Keratinocyte (primary cell): ENCODE measurements at regions not wholly inside any gene's neighbourhood (a gene's known extent, or its start where the extent isn't known, plus 50 kb on each side); places are given as distances from the start of the nearest gene placed in this dataset.

Experiments used
- DNase-seq: peaks from one replicate; pipeline ENCODE4 v3.0.0-alpha.2; 2011; ENCODE audit warnings: low read depth, missing footprints, low spot score
- FAIRE-seq: peaks from 2 replicates; lab custom pipeline; 2011; peaks lifted over from hg19 to GRCh38; lab: Jason Lieb, UNC
- H2AFZ ChIP-seq: 2 replicates; pipeline ENCODE4 v1.6.0; 2012; ENCODE audit warnings: low read length, control low read depth, inconsistent platforms; ENCODE audit not compliant: control insufficient read depth
- H3K27ac ChIP-seq: 2 replicates; pipeline ENCODE4 v1.5.1; 2011; ENCODE audit warnings: low read length; ENCODE audit not compliant: control insufficient read depth, insufficient read depth
- H3K27me3 ChIP-seq: 3 replicates; pipeline ENCODE4 v1.6.0; 2011; ENCODE audit warnings: low read length; ENCODE audit not compliant: control insufficient read depth, insufficient read depth; ENCODE audit errors: extremely low read depth
- H3K36me3 ChIP-seq, 2 experiments: 2 replicates in 1 of 2; 3 replicates in 1 of 2; pipeline ENCODE4 v1.5.1; 2011; ENCODE audit warnings: low read length in 2 of 2, mild to moderate bottlenecking in 1 of 2; ENCODE audit not compliant: control insufficient read depth in 2 of 2, insufficient read depth in 2 of 2; ENCODE audit errors: extremely low read depth in 1 of 2
- H3K4me1 ChIP-seq: 3 replicates; pipeline ENCODE4 v1.5.1; 2011; ENCODE audit warnings: low read length; ENCODE audit not compliant: control insufficient read depth, insufficient read depth; ENCODE audit errors: extremely low read depth
- H3K4me2 ChIP-seq: 3 replicates; pipeline ENCODE4 v1.6.0; 2011; ENCODE audit warnings: low read depth, low read length; ENCODE audit not compliant: control insufficient read depth, insufficient read depth; ENCODE audit errors: extremely low read depth
- H3K4me3 ChIP-seq, 3 experiments: fragments of 200-600 bp in 1 of 3; sonication (generic) in 1 of 3; 2 replicates in 2 of 3; 3 replicates in 1 of 3; pipeline ENCODE4 v1.5.1; 2011 to 2016; ENCODE audit warnings: low read length in 3 of 3, mild to moderate bottlenecking in 3 of 3, control low read depth in 2 of 3, inconsistent platforms in 1 of 3, low read depth in 1 of 3, mixed read lengths in 1 of 3, mixed run types in 1 of 3, moderate library complexity in 1 of 3; ENCODE audit not compliant: control insufficient read depth in 2 of 3, insufficient read depth in 2 of 3; ENCODE audit errors: extremely low read depth in 1 of 3
- H3K79me2 ChIP-seq: 2 replicates; pipeline ENCODE4 v1.6.0; 2012; ENCODE audit warnings: low read length; ENCODE audit not compliant: control insufficient read depth, insufficient read depth
- H3K9ac ChIP-seq: 3 replicates; pipeline ENCODE4 v1.6.0; 2011; ENCODE audit warnings: low read length; ENCODE audit not compliant: control insufficient read depth, insufficient read depth; ENCODE audit errors: extremely low read depth
- H3K9me1 ChIP-seq: 3 replicates; pipeline ENCODE4 v1.6.0; 2011; ENCODE audit warnings: low read length; ENCODE audit not compliant: control insufficient read depth, insufficient read depth; ENCODE audit errors: extremely low read depth
- H3K9me3 ChIP-seq: 2 replicates; pipeline ENCODE4 v1.5.1; 2012; ENCODE audit warnings: low read depth, low read length; ENCODE audit not compliant: control insufficient read depth
- H4K20me1 ChIP-seq: 3 replicates; pipeline ENCODE4 v1.6.0; 2011; ENCODE audit warnings: low read length; ENCODE audit not compliant: control insufficient read depth, insufficient read depth; ENCODE audit errors: extremely low read depth
- EZH2 ChIP-seq: IDR thresholded peaks from one replicate; pipeline ENCODE4 v1.6.1; 2012; ENCODE audit warnings: inconsistent platforms, mild to moderate bottlenecking, low read length, moderate library complexity
- dilution Hi-C: fragments of 300-500 bp; cut with MboI; formaldehyde crosslinking; loops from one replicate; pipeline ENCODE4 v1.7.0; 2020; ENCODE audit warnings: low sequenced_read_pairs; ENCODE audit not compliant: extremely low pct_ligation_motif_present
- TF ChIP-seq, protein P1 (sequence below), 3 experiments: IDR thresholded peaks in 1 of 3; conservative IDR thresholded peaks in 1 of 3; optimal IDR thresholded peaks in 1 of 3; 2 replicates in 2 of 3; 3 replicates in 1 of 3; pipeline versions ENCODE3 to v1.5.1; 2011; ENCODE audit warnings: low read length in 3 of 3, mild to moderate bottlenecking in 3 of 3, moderate library complexity in 2 of 3, control low read depth in 1 of 3, inconsistent platforms in 1 of 3; ENCODE audit not compliant: insufficient read depth in 2 of 3; ENCODE audit errors: extremely low read depth in 1 of 3

GRCh38 chr18:1227025-1227424 is 322.4 kb downstream of the ADCYAP1 start:
- no peak overlapping the region for H3K9ac ChIP-seq
- H3K4me3 ChIP-seq: no peak overlapping the region
- no peaks in the 10 kb centered on the region for H3K27me3 ChIP-seq
- H3K9me1 ChIP-seq: no peaks in the 10 kb centered on the region
- H3K4me2 ChIP-seq: no peak overlapping the region
- DNase-seq: no peak
- dilution Hi-C loops: no loop called here
- H3K79me2 ChIP-seq: no peaks in the 10 kb centered on the region
- H3K27ac ChIP-seq: no peak overlapping the region
- no peaks in the 10 kb centered on the region for H4K20me1 ChIP-seq
- no peak for FAIRE-seq
- no peaks in the 10 kb centered on the region for H3K4me1 ChIP-seq
- no peak overlapping the region for H2AFZ ChIP-seq
- no peaks in the 10 kb centered on the region for H3K9me3 ChIP-seq
- TF ChIP-seq EZH2: no peak
- TF ChIP-seq, protein P1, sequence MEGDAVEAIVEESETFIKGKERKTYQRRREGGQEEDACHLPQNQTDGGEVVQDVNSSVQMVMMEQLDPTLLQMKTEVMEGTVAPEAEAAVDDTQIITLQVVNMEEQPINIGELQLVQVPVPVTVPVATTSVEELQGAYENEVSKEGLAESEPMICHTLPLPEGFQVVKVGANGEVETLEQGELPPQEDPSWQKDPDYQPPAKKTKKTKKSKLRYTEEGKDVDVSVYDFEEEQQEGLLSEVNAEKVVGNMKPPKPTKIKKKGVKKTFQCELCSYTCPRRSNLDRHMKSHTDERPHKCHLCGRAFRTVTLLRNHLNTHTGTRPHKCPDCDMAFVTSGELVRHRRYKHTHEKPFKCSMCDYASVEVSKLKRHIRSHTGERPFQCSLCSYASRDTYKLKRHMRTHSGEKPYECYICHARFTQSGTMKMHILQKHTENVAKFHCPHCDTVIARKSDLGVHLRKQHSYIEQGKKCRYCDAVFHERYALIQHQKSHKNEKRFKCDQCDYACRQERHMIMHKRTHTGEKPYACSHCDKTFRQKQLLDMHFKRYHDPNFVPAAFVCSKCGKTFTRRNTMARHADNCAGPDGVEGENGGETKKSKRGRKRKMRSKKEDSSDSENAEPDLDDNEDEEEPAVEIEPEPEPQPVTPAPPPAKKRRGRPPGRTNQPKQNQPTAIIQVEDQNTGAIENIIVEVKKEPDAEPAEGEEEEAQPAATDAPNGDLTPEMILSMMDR (optimal IDR thresholded peaks at IDR 0.05 in 1 of 3, IDR thresholded peaks at IDR 0.05 in 1 of 3, conservative IDR thresholded peaks at IDR 0.05 in 1 of 3; ENCODE audit: extremely low read depth in 1 of 3, insufficient read depth in 2 of 3, low read length in 3 of 3): no peak
- H3K36me3 ChIP-seq: no peaks in the 10 kb centered on the region

- TF ChIP-seq EZH2: no peak
- TF ChIP-seq, protein P1 (optimal IDR thresholded peaks at IDR 0.05 in 1 of 3, IDR thresholded peaks at IDR 0.05 in 1 of 3, conservative IDR thresholded peaks at IDR 0.05 in 1 of 3; ENCODE audit: extremely low read depth in 1 of 3, insufficient read depth in 2 of 3, low read length in 3 of 3): no peak
- no peaks in the 10 kb centered on the region for H3K27me3 ChIP-seq
- H3K36me3 ChIP-seq: no peaks in the 10 kb centered on the region
- FAIRE-seq: no peak
- H3K4me1 ChIP-seq: no peaks in the 10 kb centered on the region
- H3K9ac ChIP-seq: no peak overlapping the region
- no peak overlapping the region for H2AFZ ChIP-seq
- H3K27ac ChIP-seq: no peak overlapping the region
- H3K9me3 ChIP-seq: no peaks in the 10 kb centered on the region
- H3K4me2 ChIP-seq: no peak overlapping the region
- H4K20me1 ChIP-seq: no peaks in the 10 kb centered on the region
- no peaks in the 10 kb centered on the region for H3K9me1 ChIP-seq
- H3K79me2 ChIP-seq: no peaks in the 10 kb centered on the region
- dilution Hi-C loops: no loop called here
- DNase-seq: no peak
- no peak overlapping the region for H3K4me3 ChIP-seq
Observed at GRCh38 chr18:1229634-1230033, 325.0 kb downstream of the ADCYAP1 start.
